A549 (cell line): ENCODE measurements at regions not wholly inside any gene's neighbourhood (a gene's known extent, or its start where the extent isn't known, plus 50 kb on each side); places are given as distances from the start of the nearest gene placed in this dataset.

Source experiments
- BHLHE40 ChIP-seq: IDR thresholded peaks from 2 replicates; pipeline ENCODE4 v1.6.1; 2012; ENCODE audit warnings: low read depth, low read length, inconsistent platforms
- CHD2 ChIP-seq: fragments of 150-350 bp; IDR thresholded peaks from 2 replicates; pipeline ENCODE4 v1.6.1; 2014; ENCODE audit warnings: low read length; ENCODE audit not compliant: partially characterized antibody
- HOXA7 ChIP-seq: fragments of 250-450 bp; sonication (Bioruptor Pico); IDR thresholded peaks from 2 replicates; pipeline ENCODE4 v1.5.0; 2020; ENCODE audit warnings: mild to moderate bottlenecking, moderate library complexity
- POLR2A ChIP-seq: IDR thresholded peaks from 2 replicates; pipeline ENCODE4 v1.6.1; 2012; ENCODE audit warnings: mild to moderate bottlenecking, low read length
- RFX5 ChIP-seq: fragments of 450-650 bp; IDR thresholded peaks from 2 replicates; pipeline ENCODE4 v1.7.1; 2014; ENCODE audit warnings: antibody characterized with exemption, mild to moderate bottlenecking, moderate library complexity
- TF ChIP-seq, protein P1 (sequence below): fragments of >200 bp; sonication (Bioruptor Twin); formaldehyde crosslinking; IDR thresholded peaks from 3 replicates; pipeline ENCODE4 v1.5.1; 2016

GRCh38 chr14:55843718-55844403, 263.9 kb downstream of the KTN1 start:
- TF ChIP-seq, protein P1, sequence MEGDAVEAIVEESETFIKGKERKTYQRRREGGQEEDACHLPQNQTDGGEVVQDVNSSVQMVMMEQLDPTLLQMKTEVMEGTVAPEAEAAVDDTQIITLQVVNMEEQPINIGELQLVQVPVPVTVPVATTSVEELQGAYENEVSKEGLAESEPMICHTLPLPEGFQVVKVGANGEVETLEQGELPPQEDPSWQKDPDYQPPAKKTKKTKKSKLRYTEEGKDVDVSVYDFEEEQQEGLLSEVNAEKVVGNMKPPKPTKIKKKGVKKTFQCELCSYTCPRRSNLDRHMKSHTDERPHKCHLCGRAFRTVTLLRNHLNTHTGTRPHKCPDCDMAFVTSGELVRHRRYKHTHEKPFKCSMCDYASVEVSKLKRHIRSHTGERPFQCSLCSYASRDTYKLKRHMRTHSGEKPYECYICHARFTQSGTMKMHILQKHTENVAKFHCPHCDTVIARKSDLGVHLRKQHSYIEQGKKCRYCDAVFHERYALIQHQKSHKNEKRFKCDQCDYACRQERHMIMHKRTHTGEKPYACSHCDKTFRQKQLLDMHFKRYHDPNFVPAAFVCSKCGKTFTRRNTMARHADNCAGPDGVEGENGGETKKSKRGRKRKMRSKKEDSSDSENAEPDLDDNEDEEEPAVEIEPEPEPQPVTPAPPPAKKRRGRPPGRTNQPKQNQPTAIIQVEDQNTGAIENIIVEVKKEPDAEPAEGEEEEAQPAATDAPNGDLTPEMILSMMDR: peak; percentile 52
- no peak for TF ChIP-seq HOXA7 (CRISPR knock-in tag)
- no peak for TF ChIP-seq RFX5
- TF ChIP-seq BHLHE40: no peak
- no peak for TF ChIP-seq POLR2A
- TF ChIP-seq CHD2: no peak
